Lower leg skin (tissue), 3 donors: ENCODE measurements at regions not wholly inside any gene's neighbourhood (a gene's known extent, or its start where the extent isn't known, plus 50 kb on each side); places are given as distances from the start of the nearest gene placed in this dataset.

ENCODE experiments used
- CTCF ChIP-seq, 3 donors: fragments of 450-650 bp; IDR thresholded peaks; one replicate each; pipeline ENCODE4 v1.5.1; 2016; ENCODE audit warnings: antibody characterized with exemption in 3 of 3, mild to moderate bottlenecking in 3 of 3, moderate library complexity in 2 of 3
- POLR2A ChIP-seq, 2 donors: fragments of 450-650 bp; IDR thresholded peaks; one replicate each; pipeline ENCODE4 v1.6.1; 2016 to 2017; ENCODE audit warnings: antibody characterized with exemption in 2 of 2, mild to moderate bottlenecking in 1 of 2, moderate library complexity in 1 of 2

GRCh38 chr10:44593952-44594351 lies 209.1 kb upstream of the CXCL12 start:
- TF ChIP-seq CTCF (IDR thresholded peaks at IDR 0.05), result no peak
- no peak for TF ChIP-seq POLR2A (IDR thresholded peaks at IDR 0.05)
